GM18511 (cell line): ENCODE measurements at regions not wholly inside any gene's neighbourhood (a gene's known extent, or its start where the extent isn't known, plus 50 kb on each side); places are given as distances from the start of the nearest gene placed in this dataset.
"Not testable (repeated sequence)": the region's sequence is repeated elsewhere in the genome, so short reads cannot be mapped to it uniquely, and the experiment has no call there.

Experiments used
- ATAC-seq: cut with Tn5 transposase; IDR thresholded peaks from one replicate; pipeline ENCODE4 v1.9.1; 2021; ENCODE audit warnings: mild to moderate bottlenecking, moderate library complexity; ENCODE audit not compliant: unreplicated experiment

GRCh38 chr3:164397462-164397861, 680.8 kb downstream of the SI start:
- no peak for ATAC-seq

- ATAC-seq = no peak
Observed at GRCh38 chr3:164393171-164393570, 685.1 kb downstream of the SI start.

GRCh38 chr3:164390046-164390445, 688.2 kb downstream of the SI start:
- no peak for ATAC-seq

GRCh38 chr3:164387236-164387635, 691.1 kb downstream of the SI start:
- no peak for ATAC-seq

- ATAC-seq = no peak
Observed at GRCh38 chr3:164380156-164380555, 698.1 kb downstream of the SI start.

GRCh38 chr3:164377466-164377865, 700.8 kb downstream of the SI start:
- ATAC-seq = no peak

- no peak for ATAC-seq
Observed at GRCh38 chr3:164375995-164376394, 702.3 kb downstream of the SI start.

- ATAC-seq = no peak
Observed at GRCh38 chr3:164375538-164375937, 702.8 kb downstream of the SI start.

- no peak for ATAC-seq
Observed at GRCh38 chr3:164371681-164372080, 706.6 kb downstream of the SI start.

GRCh38 chr3:164370970-164371369, 707.3 kb downstream of the SI start:
- ATAC-seq = no peak

- ATAC-seq = no peak
Observed at GRCh38 chr3:164365242-164365641, 713.1 kb downstream of the SI start.

GRCh38 chr3:164364111-164364510, 714.2 kb downstream of the SI start:
- no peak for ATAC-seq

GRCh38 chr3:164360738-164361406, 717.4 kb downstream of the SI start:
- ATAC-seq = no peak

GRCh38 chr3:164360078-164360578, 718.2 kb downstream of the SI start:
- ATAC-seq = no peak

GRCh38 chr3:164352991-164353390, 725.3 kb downstream of the SI start:
- no peak for ATAC-seq

GRCh38 chr3:164351131-164351530, 727.2 kb downstream of the SI start:
- no peak for ATAC-seq

- not testable (repeated sequence) for ATAC-seq
Observed at GRCh38 chr3:164342206-164342605, 736.1 kb downstream of the SI start.

GRCh38 chr3:164341086-164341485, 737.2 kb downstream of the SI start:
- ATAC-seq = no peak

GRCh38 chr3:164340273-164340672, 738.0 kb downstream of the SI start:
- no peak for ATAC-seq

- no peak for ATAC-seq
Observed at GRCh38 chr3:164332831-164333802, 745.2 kb downstream of the SI start.

- ATAC-seq = no peak
Observed at GRCh38 chr3:164326714-164327113, 751.6 kb downstream of the SI start.

- no peak for ATAC-seq
Observed at GRCh38 chr3:164320962-164321361, 757.3 kb downstream of the SI start.
